Loucy (cell line): ENCODE measurements at regions not wholly inside any gene's neighbourhood (a gene's known extent, or its start where the extent isn't known, plus 50 kb on each side); places are given as distances from the start of the nearest gene placed in this dataset.

Experiments
- H2AFZ ChIP-seq: fragments of 200-600 bp; sonication (generic); 2 replicates; pipeline ENCODE4 v1.6.0; 2016; ENCODE audit warnings: antibody characterized with exemption, mild to moderate bottlenecking, low read length, moderate library complexity
- H3F3A ChIP-seq: fragments of 200-600 bp; 2 replicates; pipeline ENCODE4 v1.6.0; 2016; ENCODE audit warnings: antibody characterized with exemption, low read depth, mild to moderate bottlenecking
- H3K27me3 ChIP-seq: fragments of 200-600 bp; sonication (generic); 2 replicates; pipeline ENCODE4 v1.6.1; 2014; ENCODE audit warnings: low read length, mild to moderate bottlenecking; ENCODE audit not compliant: insufficient read depth, poor library complexity, severe bottlenecking
- H3K36me3 ChIP-seq: fragments of 200-600 bp; sonication (generic); 2 replicates; pipeline ENCODE4 v1.6.1; 2016; ENCODE audit warnings: low read length; ENCODE audit not compliant: insufficient read depth
- H3K4me1 ChIP-seq: fragments of 200-600 bp; sonication (generic); 2 replicates; pipeline ENCODE4 v1.5.1; 2014; ENCODE audit warnings: low read length, mild to moderate bottlenecking; ENCODE audit not compliant: insufficient read depth, poor library complexity, severe bottlenecking
- H3K4me2 ChIP-seq: fragments of 200-600 bp; sonication (generic); 2 replicates; pipeline ENCODE4 v1.6.0; 2014; ENCODE audit warnings: antibody characterized with exemption, low read length, low read depth, mild to moderate bottlenecking; ENCODE audit not compliant: poor library complexity, severe bottlenecking
- H3K4me3 ChIP-seq: fragments of 200-600 bp; sonication (generic); 2 replicates; pipeline ENCODE4 v1.5.1; 2014; ENCODE audit warnings: low read length, mild to moderate bottlenecking, mixed read lengths; ENCODE audit not compliant: poor library complexity, severe bottlenecking
- H3K79me2 ChIP-seq: fragments of 200-600 bp; sonication (generic); 2 replicates; pipeline ENCODE4 v1.6.1; 2014; ENCODE audit warnings: low read length; ENCODE audit not compliant: insufficient read depth
- H3K9ac ChIP-seq: fragments of 200-600 bp; sonication (generic); 2 replicates; pipeline ENCODE4 v1.6.0; 2014; ENCODE audit warnings: mild to moderate bottlenecking, low read depth, low read length, moderate library complexity; ENCODE audit not compliant: poor library complexity, severe bottlenecking
- H3K9me2 ChIP-seq: fragments of 200-600 bp; sonication (generic); replicated peaks from 2 replicates; pipeline ENCODE4 v1.6.1; 2016; ENCODE audit warnings: low read depth, low read length, mixed read lengths
- H3K9me3 ChIP-seq: fragments of 200-600 bp; sonication (generic); 2 replicates; pipeline ENCODE4 v1.6.1; 2014; ENCODE audit warnings: mild to moderate bottlenecking, antibody characterized with exemption, low read length, low read depth; ENCODE audit not compliant: insufficient read depth
- H4K20me1 ChIP-seq: fragments of 200-600 bp; sonication (generic); 2 replicates; pipeline ENCODE4 v1.6.0; 2014; ENCODE audit warnings: antibody characterized with exemption, low read length, mild to moderate bottlenecking; ENCODE audit not compliant: insufficient read depth, poor library complexity, severe bottlenecking
- CTCF ChIP-seq: fragments of 200-600 bp; sonication (generic); conservative IDR thresholded peaks from 2 replicates; pipeline ENCODE4 v1.5.1; 2014; ENCODE audit warnings: mild to moderate bottlenecking, antibody characterized with exemption, low read length
- EZH2phosphoT487 ChIP-seq: fragments of 200-600 bp; IDR thresholded peaks from 2 replicates; pipeline ENCODE4 v1.6.1; 2018; ENCODE audit warnings: antibody characterized with exemption, mild to moderate bottlenecking, moderate library complexity, borderline replicate concordance

- TF ChIP-seq CTCF (no peak), EZH2phosphoT487 (no peak)
- Histone ChIP-seq H3K36me3 (no peaks in the 10 kb centered on the region), H3K4me2 (no peak overlapping the region), H3K4me3 (no peak overlapping the region), H2AFZ (no peak overlapping the region), H3K27me3 (no peaks in the 10 kb centered on the region), H3F3A (no peaks in the 10 kb centered on the region), H3K9me2 (no peaks in the 10 kb centered on the region), H3K79me2 (no peaks in the 10 kb centered on the region), H3K9me3 (no peaks in the 10 kb centered on the region), H3K4me1 (no peaks in the 10 kb centered on the region), H3K9ac (no peak overlapping the region), H4K20me1 (no peaks in the 10 kb centered on the region)
Measured at GRCh38 chr12:127886827-127887226, 380.1 kb upstream of the TMEM132C start.

- Histone ChIP-seq H3K4me3 (no peak overlapping the region), H3K36me3 (no peaks in the 10 kb centered on the region), H4K20me1 (no peaks in the 10 kb centered on the region), H3F3A (no peaks in the 10 kb centered on the region), H3K4me1 (no peaks in the 10 kb centered on the region), H3K79me2 (no peaks in the 10 kb centered on the region), H3K9me3 (no peaks in the 10 kb centered on the region), H3K9me2 (no peaks in the 10 kb centered on the region), H3K9ac (no peak overlapping the region), H3K27me3 (no peaks in the 10 kb centered on the region), H2AFZ (no peak overlapping the region), H3K4me2 (no peak overlapping the region)
- TF ChIP-seq EZH2phosphoT487 (no peak), CTCF (no peak)
Measured at GRCh38 chr12:127888943-127889719, 377.8 kb upstream of the TMEM132C start.

GRCh38 chr12:127893895-127894609 is 372.9 kb upstream of the TMEM132C start:
- Histone ChIP-seq H3K4me1 (no peaks in the 10 kb centered on the region), H3K27me3 (no peaks in the 10 kb centered on the region), H3K4me3 (no peak overlapping the region), H3K9me2 (no peaks in the 10 kb centered on the region), H3K4me2 (no peak overlapping the region), H3K9ac (no peak overlapping the region), H3K79me2 (no peaks in the 10 kb centered on the region), H3F3A (no peaks in the 10 kb centered on the region), H4K20me1 (no peaks in the 10 kb centered on the region), H3K9me3 (no peaks in the 10 kb centered on the region), H3K36me3 (no peaks in the 10 kb centered on the region), H2AFZ (no peak overlapping the region)
- no peak for TF ChIP-seq EZH2phosphoT487
- peak; percentile 54 for TF ChIP-seq CTCF
